NCI-H1105 treated with DMSO at 0.1 percent for 48 hours (cell line): ENCODE measurements at regions not wholly inside any gene's neighbourhood (a gene's known extent, or its start where the extent isn't known, plus 50 kb on each side); places are given as distances from the start of the nearest gene placed in this dataset.
A peak's percentile ranks its signal among the peaks of the same experiment; 100 is the strongest.

Experiments
- DNase-seq: peaks from one replicate; lab custom pipeline; 2025; lab: John Stamatoyannopoulos, UW

- no peak for DNase-seq
These were observed 300.6 kb upstream of the PRMT6 start for GRCh38 chr1:106755682-106756406.

- no peak for DNase-seq
These were observed 299.7 kb upstream of the PRMT6 start for GRCh38 chr1:106756752-106757151.

DNA sequence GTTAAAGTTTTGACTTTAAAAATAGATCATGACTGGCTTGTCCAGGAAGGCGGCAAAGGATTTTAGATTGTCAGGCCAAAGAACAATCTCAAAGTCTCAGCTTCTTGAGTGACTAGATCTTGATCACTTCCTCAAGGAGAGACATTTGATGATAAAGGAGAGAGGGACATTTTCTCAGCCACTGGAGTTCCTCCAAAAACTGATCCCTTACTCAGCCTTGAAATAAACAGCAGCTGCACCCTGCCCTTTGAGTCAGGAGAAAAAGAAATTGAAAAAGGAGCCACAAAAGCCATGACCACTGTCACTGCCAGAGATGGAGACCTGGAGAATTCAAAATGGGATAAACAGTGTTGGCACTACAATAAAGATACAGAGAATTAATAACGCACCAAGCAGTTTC lies 288.4 kb upstream of the PRMT6 start:
- DNase-seq, result no peak

DNA sequence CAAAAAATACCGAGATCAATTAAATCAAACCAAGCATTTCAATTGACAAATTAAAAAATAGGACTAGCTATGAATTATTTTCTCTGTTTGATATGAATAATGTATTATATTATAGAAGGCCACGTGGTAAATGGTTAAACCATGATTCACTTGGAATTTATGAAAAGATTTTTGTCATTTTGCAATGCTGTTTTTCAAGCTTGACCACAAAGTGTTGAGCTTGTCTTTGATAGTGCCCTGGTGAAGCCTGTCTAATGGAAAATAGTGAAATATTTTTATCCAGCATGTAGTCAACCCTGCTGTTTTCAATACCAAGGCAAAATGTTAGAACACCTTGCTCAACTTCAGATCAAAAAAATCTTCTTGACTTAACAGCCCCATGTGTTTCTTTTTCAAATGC lies 288.0 kb upstream of the PRMT6 start:
- DNase-seq, result no peak

GRCh38 chr1:106773206-106773605 lies 283.3 kb upstream of the PRMT6 start:
- no peak for DNase-seq

GRCh38 chr1:106780066-106780465 lies 276.4 kb upstream of the PRMT6 start:
- DNase-seq, result peak; percentile 72

- DNase-seq, result no peak
These were observed 275.5 kb upstream of the PRMT6 start for GRCh38 chr1:106780806-106781569.

- no peak for DNase-seq
These were observed 271.3 kb upstream of the PRMT6 start for GRCh38 chr1:106785176-106785575.

GRCh38 chr1:106787520-106787919 lies 269.0 kb upstream of the PRMT6 start:
- no peak for DNase-seq

GRCh38 chr1:106789686-106790085 lies 266.8 kb upstream of the PRMT6 start:
- no peak for DNase-seq

GRCh38 chr1:106791041-106791440 lies 265.4 kb upstream of the PRMT6 start:
- no peak for DNase-seq

DNA sequence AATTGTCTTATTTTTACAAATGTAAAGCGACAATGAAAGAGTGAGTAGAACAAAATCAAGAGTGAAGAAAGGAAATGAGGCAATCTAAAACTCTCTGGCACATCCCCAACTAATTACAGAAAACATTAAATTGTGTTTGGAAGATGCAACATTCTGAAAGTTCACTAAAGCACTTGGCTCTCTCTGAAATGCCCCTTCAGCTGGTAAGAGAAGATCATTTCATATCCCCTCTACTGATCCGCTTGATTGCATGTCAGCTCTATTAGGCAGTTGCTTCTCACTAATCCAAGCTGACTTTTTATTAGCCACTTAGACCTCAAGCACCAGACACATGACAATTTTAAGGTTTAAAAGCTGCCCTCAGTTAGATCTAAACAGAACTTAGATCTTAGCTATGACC lies 262.8 kb upstream of the PRMT6 start:
- DNase-seq, result peak; percentile 85

- no peak for DNase-seq
These were observed 257.5 kb upstream of the PRMT6 start for GRCh38 chr1:106798991-106799390.

DNA sequence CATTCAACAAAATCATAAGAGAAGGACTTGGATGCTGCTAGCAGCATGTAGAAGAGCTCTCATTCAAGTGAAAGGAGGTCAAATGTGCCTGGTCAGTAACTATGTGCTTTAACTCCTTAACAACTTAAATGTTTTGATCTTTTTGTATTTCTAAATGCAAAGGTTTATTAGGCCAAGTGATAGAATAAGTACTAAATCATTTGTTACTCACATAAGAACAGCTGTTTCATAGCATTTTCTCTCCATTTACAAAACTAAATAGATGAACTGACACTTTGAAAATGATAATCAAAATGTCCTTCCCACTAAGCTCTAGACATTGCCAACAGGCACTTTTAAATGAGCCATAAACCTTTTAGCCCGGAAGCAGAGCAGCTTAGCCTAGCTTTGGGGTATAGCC lies 254.3 kb upstream of the PRMT6 start:
- no peak for DNase-seq

- DNase-seq, result no peak
These were observed 242.1 kb upstream of the PRMT6 start for GRCh38 chr1:106814418-106814817.

- DNase-seq, result no peak
These were observed 238.9 kb upstream of the PRMT6 start for GRCh38 chr1:106817575-106817974.

- DNase-seq, result no peak
These were observed 225.0 kb upstream of the PRMT6 start for GRCh38 chr1:106831511-106831910.

DNA sequence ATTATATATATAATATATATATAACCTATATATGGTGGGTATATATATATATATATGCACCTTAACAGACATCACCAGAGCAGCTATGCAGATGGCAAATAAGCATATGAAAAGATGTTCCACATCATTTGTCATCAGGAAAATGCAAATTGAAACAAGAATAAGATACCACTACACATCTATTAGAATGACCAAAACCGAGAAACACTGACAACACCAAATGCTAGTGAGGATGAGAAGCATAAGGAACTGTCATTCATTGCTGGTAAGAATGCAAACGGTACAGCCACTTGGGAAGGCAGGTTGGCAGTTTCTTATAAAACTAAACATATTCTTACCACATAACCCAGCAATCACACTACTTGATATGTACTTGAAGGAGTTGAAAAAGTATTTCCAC lies 219.8 kb upstream of the PRMT6 start:
- no peak for DNase-seq

- no peak for DNase-seq
These were observed 213.0 kb upstream of the PRMT6 start for GRCh38 chr1:106843518-106843917.

DNA sequence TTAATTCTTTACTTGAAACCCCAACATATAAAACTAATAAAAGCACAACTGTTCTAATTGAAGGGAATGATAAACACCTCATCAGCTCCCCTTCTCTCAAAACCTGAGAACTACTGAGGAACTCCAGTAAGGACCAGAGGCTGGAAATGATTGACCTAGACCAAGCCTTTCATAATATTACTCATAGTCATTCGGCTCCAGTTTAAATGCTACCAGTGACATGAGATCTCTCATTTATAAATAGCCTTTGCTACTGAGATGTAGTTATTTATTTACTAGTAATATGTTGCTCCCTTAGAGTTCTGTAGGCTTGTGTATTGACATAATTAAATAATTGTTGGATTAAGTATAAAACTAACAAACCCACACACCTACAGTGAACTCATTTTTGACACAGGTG lies 209.8 kb upstream of the PRMT6 start:
- no peak for DNase-seq

DNA sequence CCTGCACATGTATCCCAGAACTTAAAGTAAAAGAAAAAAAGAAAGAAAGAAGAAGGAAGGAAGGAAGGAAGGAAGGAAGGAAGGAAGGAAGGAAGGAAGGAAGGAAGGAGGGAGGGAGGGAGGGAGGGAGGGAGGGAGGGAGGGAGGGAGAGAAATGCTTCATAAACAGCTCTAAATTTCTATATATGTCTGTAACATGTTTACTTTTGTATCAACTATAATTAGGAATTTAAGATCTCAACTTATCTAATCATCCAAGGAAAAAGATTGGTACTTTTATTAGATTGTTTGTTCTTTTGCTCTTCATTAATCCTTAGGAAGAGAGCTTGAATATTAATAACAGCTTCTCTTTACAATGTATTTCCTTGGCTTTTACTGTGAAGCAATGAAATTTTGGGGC lies 195.4 kb upstream of the PRMT6 start:
- no peak for DNase-seq

DNA sequence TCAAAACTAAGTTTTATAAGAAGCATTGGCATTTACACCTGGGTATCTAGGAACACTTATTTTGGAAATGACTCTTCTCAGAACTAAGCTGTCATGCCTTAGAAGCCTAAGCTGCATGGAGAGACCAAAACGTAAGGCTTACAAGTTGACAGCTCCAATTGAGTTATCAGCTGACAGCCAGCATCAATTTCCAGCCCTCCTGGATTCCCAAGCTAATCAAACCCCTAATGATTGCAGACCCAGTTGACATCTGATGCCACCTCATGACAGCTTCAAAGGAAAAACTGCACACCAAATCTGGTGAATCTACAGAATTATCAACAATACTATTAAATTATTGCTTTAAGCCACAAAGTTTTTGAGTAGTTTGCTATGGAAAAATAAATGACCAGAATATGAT lies 187.6 kb upstream of the PRMT6 start:
- DNase-seq, result no peak

DNA sequence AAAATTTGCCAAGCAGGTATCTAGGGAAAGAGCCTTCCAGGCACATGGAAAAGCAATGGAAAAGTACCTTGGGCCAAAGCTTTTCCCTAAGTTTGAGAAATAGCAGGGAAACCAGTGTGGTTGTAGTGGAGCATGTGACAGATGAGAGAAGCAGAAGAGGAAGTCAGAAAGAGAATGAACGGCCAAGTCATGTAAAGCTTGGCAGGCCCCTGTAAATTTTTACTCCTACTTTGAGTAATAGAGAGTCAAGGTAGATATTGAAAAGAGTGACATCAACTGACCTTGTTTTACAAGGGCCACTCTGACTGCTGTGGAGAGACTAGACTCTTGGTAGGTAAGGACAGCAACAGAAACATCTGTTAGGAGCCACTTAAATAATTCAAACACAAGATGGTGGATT lies 180.9 kb upstream of the PRMT6 start:
- DNase-seq, result no peak

DNA sequence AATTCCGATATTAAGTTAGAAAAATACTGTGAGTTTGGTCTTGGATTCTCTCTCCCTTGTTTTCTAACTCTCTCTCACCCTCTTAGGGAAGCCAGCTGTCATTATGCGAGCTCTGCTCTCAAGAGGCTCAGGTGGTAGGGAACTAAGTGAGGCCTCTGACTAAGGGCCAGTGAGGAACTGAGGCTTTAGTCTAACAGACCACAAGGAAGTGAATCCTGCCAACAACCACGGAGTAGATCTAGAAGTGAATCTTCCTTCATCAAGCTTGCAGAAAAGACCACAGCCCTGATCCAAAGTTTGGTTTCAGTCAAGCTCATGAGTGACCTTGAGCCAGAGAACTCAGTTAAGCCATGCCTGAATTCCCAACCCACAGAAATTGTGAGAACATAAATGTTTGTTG lies 180.1 kb upstream of the PRMT6 start:
- DNase-seq, result no peak
